ENCODE measurements at regions not wholly inside any gene's neighbourhood (a gene's known extent, or its start where the extent isn't known, plus 50 kb on each side); places are given as distances from the start of the nearest gene placed in this dataset.

- Histone ChIP-seq H3K36me3 (ENCODE audit: low read depth) (no peaks in the 10 kb centered on the region), H3K4me2 (ENCODE audit: unreplicated experiment) (no peak overlapping the region), H3F3A (ENCODE audit: insufficient read depth) (peaks cover 7% of the 10 kb centered on the region; the same call in 1 of the 2 replicates), H3K27ac (no peak overlapping the region), H4K20me1 (ENCODE audit: insufficient read depth) (no peaks in the 10 kb centered on the region), H3K79me2 (ENCODE audit: insufficient read depth) (no peaks in the 10 kb centered on the region), H3K9ac (no peak overlapping the region), H3K9me2 (ENCODE audit: insufficient read depth) (no peaks in the 10 kb centered on the region), H3K4me1 (ENCODE audit: insufficient read depth) (no peaks in the 10 kb centered on the region), H3K27me3 (replicated peaks; ENCODE audit: insufficient read depth) (no peaks in the 10 kb centered on the region), H2AFZ (no peak overlapping the region), H3K9me3 (ENCODE audit: low read depth) (no peaks in the 10 kb centered on the region), H3K4me3 (no peak overlapping the region)
- TF ChIP-seq EZH2 (IDR thresholded peaks at IDR 0.05; ENCODE audit: insufficient read depth, poor library complexity, severe bottlenecking) (no peak), EZH2phosphoT487 (IDR thresholded peaks at IDR 0.05; ENCODE audit: insufficient read depth, low read depth) (no peak)
- WGBS, 2 experiments (ENCODE audit: low coverage in 1 of 2, low lambda C conversion rate in 2 of 2, missing lambda C conversion rate in 2 of 2), result 22 to 35% methylated on average over 2 of the region's 2 CpGs
- in situ Hi-C loops (cut with MboI), result no loop called here
- DNase-seq, result no peak
Measured at GRCh38 chr5:21154526-21154925, 1166.5 kb upstream of the CDH18 start.

DNA sequence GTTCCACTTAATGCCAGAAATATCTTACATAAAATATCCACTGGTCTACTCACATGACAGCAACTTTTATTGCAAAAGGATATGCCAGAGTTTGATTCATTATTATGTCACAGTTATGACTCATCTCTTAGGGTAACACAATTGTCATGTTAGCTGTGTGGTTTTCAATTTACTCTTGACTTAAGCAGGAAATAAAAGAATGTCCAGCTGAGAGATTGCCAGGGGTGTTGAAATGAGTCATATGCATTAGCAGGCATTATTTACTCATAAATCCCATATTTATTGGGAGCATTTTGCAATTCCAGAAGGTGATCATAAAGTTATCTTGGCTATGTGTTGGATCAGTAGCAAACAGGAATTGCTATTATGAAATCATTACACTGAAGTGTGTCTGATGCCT, 1164.6 kb upstream of the CDH18 start:
- H3K27me3 ChIP-seq (replicated peaks; ENCODE audit: insufficient read depth), result no peaks in the 10 kb centered on the region
- no peaks in the 10 kb centered on the region for H4K20me1 ChIP-seq (ENCODE audit: insufficient read depth)
- no peak overlapping the region for H3K4me2 ChIP-seq (ENCODE audit: unreplicated experiment)
- H3K9me2 ChIP-seq (ENCODE audit: insufficient read depth), result no peaks in the 10 kb centered on the region
- no peak overlapping the region for H3K27ac ChIP-seq
- in situ Hi-C loops (cut with MboI), result no loop called here
- no peaks in the 10 kb centered on the region for H3K9me3 ChIP-seq (ENCODE audit: low read depth)
- no peaks in the 10 kb centered on the region for H3K79me2 ChIP-seq (ENCODE audit: insufficient read depth)
- H3K36me3 ChIP-seq (ENCODE audit: low read depth), result no peaks in the 10 kb centered on the region
- TF ChIP-seq EZH2 (IDR thresholded peaks at IDR 0.05; ENCODE audit: insufficient read depth, poor library complexity, severe bottlenecking) (no peak), EZH2phosphoT487 (IDR thresholded peaks at IDR 0.05; ENCODE audit: insufficient read depth, low read depth) (no peak)
- DNase-seq, result peak; percentile 34
- no peak overlapping the region for H2AFZ ChIP-seq
- no peak overlapping the region for H3K9ac ChIP-seq
- H3K4me3 ChIP-seq, result no peak overlapping the region
- no peaks in the 10 kb centered on the region for H3K4me1 ChIP-seq (ENCODE audit: insufficient read depth)
- peaks cover 7% of the 10 kb centered on the region; the same call in 1 of the 2 replicates for H3F3A ChIP-seq (ENCODE audit: insufficient read depth)

- no peak overlapping the region for H3K4me2 ChIP-seq (ENCODE audit: unreplicated experiment)
- H3K9ac ChIP-seq, result no peak overlapping the region
- TF ChIP-seq EZH2 (IDR thresholded peaks at IDR 0.05; ENCODE audit: insufficient read depth, poor library complexity, severe bottlenecking) (no peak), EZH2phosphoT487 (IDR thresholded peaks at IDR 0.05; ENCODE audit: insufficient read depth, low read depth) (no peak)
Measured at GRCh38 chr5:21145376-21145775, 1157.4 kb upstream of the CDH18 start.

DNA sequence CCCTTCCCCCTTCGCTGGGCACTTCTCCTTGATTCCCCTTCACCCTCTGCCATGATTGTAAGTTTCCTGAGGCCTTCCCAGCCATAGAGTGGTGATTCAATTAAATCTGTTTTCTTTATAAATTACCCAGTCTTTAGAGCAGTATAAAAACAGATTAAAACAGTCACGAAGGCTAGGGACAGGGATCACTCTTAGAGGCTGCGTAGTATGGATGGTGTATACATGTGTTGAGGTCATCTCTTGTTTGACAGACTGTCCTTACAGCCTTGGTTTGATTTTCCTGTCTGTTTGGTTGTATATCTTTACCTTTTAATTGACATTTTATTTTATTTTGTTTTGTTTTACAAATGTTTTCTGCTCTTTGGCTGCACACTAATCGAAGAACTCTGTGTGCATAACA, 1155.7 kb upstream of the CDH18 start:
- no peak overlapping the region for H3K9ac ChIP-seq
- no peaks in the 10 kb centered on the region for H3K9me3 ChIP-seq (ENCODE audit: low read depth)
- no peak overlapping the region for H3K4me3 ChIP-seq
- DNase-seq, result no peak
- H4K20me1 ChIP-seq (ENCODE audit: insufficient read depth), result no peaks in the 10 kb centered on the region
- H3K4me2 ChIP-seq (ENCODE audit: unreplicated experiment), result no peak overlapping the region
- in situ Hi-C loops (cut with MboI), result no loop called here
- no peaks in the 10 kb centered on the region for H3F3A ChIP-seq (ENCODE audit: insufficient read depth)
- no peaks in the 10 kb centered on the region for H3K36me3 ChIP-seq (ENCODE audit: low read depth)
- H3K9me2 ChIP-seq (ENCODE audit: insufficient read depth), result no peaks in the 10 kb centered on the region
- no peaks in the 10 kb centered on the region for H3K4me1 ChIP-seq (ENCODE audit: insufficient read depth)
- H2AFZ ChIP-seq, result no peak overlapping the region
- H3K79me2 ChIP-seq (ENCODE audit: insufficient read depth), result no peaks in the 10 kb centered on the region
- no peak for TF ChIP-seq EZH2 (IDR thresholded peaks at IDR 0.05; ENCODE audit: insufficient read depth, poor library complexity, severe bottlenecking)
- no peak for TF ChIP-seq EZH2phosphoT487 (IDR thresholded peaks at IDR 0.05; ENCODE audit: insufficient read depth, low read depth)
- H3K27me3 ChIP-seq (replicated peaks; ENCODE audit: insufficient read depth), result no peaks in the 10 kb centered on the region
- whole genome bisulfite sequencing, 2 experiments (ENCODE audit: low coverage in 1 of 2, low lambda C conversion rate in 2 of 2, missing lambda C conversion rate in 2 of 2), result 22 to 30% methylated on average over 4 of the region's 4 CpGs
- no peak overlapping the region for H3K27ac ChIP-seq

More at GRCh38 chr5:21145376-21145775, 1157.4 kb upstream of the CDH18 start:
- Histone ChIP-seq H3K4me1 (ENCODE audit: insufficient read depth) (no peaks in the 10 kb centered on the region), H3K36me3 (ENCODE audit: low read depth) (no peaks in the 10 kb centered on the region), H3K4me3 (no peak overlapping the region), H3K9me3 (ENCODE audit: low read depth) (no peaks in the 10 kb centered on the region), H3K27me3 (replicated peaks; ENCODE audit: insufficient read depth) (no peaks in the 10 kb centered on the region), H3K27ac (no peak overlapping the region), H3F3A (ENCODE audit: insufficient read depth) (no peaks in the 10 kb centered on the region), H3K9me2 (ENCODE audit: insufficient read depth) (no peaks in the 10 kb centered on the region), H2AFZ (no peak overlapping the region), H3K79me2 (ENCODE audit: insufficient read depth) (no peaks in the 10 kb centered on the region), H4K20me1 (ENCODE audit: insufficient read depth) (no peaks in the 10 kb centered on the region)
- 25 to 40% methylated on average over 3 of the region's 3 CpGs for WGBS, 2 experiments (ENCODE audit: low coverage in 1 of 2, low lambda C conversion rate in 2 of 2, missing lambda C conversion rate in 2 of 2)
- in situ Hi-C loops (cut with MboI), result no loop called here
- DNase-seq, result no peak

DNA sequence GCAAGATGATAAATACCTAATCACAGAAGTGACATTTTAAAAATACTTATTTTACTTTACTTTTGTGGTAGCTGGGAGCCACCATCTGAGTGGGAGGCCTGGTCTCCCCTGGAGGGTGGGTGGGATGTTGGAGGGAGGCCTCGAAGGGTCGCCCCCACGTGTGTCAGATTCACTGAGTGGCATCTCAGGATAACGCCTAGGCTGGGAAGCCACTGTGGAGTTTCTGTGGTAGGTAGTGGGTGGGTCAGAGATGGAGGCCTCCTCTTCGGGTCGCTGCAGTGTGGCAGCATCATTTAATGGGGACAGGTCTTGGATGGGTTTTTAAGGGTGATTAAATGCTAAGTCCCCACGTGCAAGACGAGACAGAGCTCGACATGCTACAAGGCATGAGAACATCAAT, 1154.8 kb upstream of the CDH18 start:
- no peak overlapping the region for H3K9ac ChIP-seq
- TF ChIP-seq EZH2 (IDR thresholded peaks at IDR 0.05; ENCODE audit: insufficient read depth, poor library complexity, severe bottlenecking) (no peak), EZH2phosphoT487 (IDR thresholded peaks at IDR 0.05; ENCODE audit: insufficient read depth, low read depth) (no peak)
- H3K79me2 ChIP-seq (ENCODE audit: insufficient read depth), result no peaks in the 10 kb centered on the region
- H3K9me3 ChIP-seq (ENCODE audit: low read depth), result no peaks in the 10 kb centered on the region
- no peaks in the 10 kb centered on the region for H3F3A ChIP-seq (ENCODE audit: insufficient read depth)
- no peaks in the 10 kb centered on the region for H3K9me2 ChIP-seq (ENCODE audit: insufficient read depth)
- no peaks in the 10 kb centered on the region for H3K27me3 ChIP-seq (replicated peaks; ENCODE audit: insufficient read depth)
- in situ Hi-C loops (cut with MboI), result no loop called here
- H3K4me1 ChIP-seq (ENCODE audit: insufficient read depth), result no peaks in the 10 kb centered on the region
- 49 to 59% methylated on average over 9 of the region's 9 CpGs for WGBS, 2 experiments (ENCODE audit: low coverage in 1 of 2, low lambda C conversion rate in 2 of 2, missing lambda C conversion rate in 2 of 2)
- no peak overlapping the region for H3K4me3 ChIP-seq
- H3K4me2 ChIP-seq (ENCODE audit: unreplicated experiment), result no peak overlapping the region
- no peak overlapping the region for H2AFZ ChIP-seq
- H3K27ac ChIP-seq, result no peak overlapping the region
- no peaks in the 10 kb centered on the region for H3K36me3 ChIP-seq (ENCODE audit: low read depth)
- DNase-seq, result no peak
- H4K20me1 ChIP-seq (ENCODE audit: insufficient read depth), result no peaks in the 10 kb centered on the region
